ENCODE measurements at regions not wholly inside any gene's neighbourhood (a gene's known extent, or its start where the extent isn't known, plus 50 kb on each side); places are given as distances from the start of the nearest gene placed in this dataset.

GRCh38 chr11:133654630-133655212, 122.4 kb upstream of the OPCML start:
- no peak for TF ChIP-seq CTCF (IDR thresholded peaks at IDR 0.05)
- TF ChIP-seq POLR2A (IDR thresholded peaks at IDR 0.05) = no peak

Data from lower leg skin (tissue), 3 donors.